GM21381 (cell line): ENCODE measurements at regions not wholly inside any gene's neighbourhood (a gene's known extent, or its start where the extent isn't known, plus 50 kb on each side); places are given as distances from the start of the nearest gene placed in this dataset.
A peak's percentile ranks its signal among the peaks of the same experiment; 100 is the strongest.
"Not testable (repeated sequence)": the region's sequence is repeated elsewhere in the genome, so short reads cannot be mapped to it uniquely, and the experiment has no call there.

Experiments
- ATAC-seq: cut with Tn5 transposase; IDR thresholded peaks from one replicate; pipeline ENCODE4 v1.9.1; 2021; ENCODE audit warnings: mild to moderate bottlenecking, moderate library complexity; ENCODE audit not compliant: unreplicated experiment

DNA sequence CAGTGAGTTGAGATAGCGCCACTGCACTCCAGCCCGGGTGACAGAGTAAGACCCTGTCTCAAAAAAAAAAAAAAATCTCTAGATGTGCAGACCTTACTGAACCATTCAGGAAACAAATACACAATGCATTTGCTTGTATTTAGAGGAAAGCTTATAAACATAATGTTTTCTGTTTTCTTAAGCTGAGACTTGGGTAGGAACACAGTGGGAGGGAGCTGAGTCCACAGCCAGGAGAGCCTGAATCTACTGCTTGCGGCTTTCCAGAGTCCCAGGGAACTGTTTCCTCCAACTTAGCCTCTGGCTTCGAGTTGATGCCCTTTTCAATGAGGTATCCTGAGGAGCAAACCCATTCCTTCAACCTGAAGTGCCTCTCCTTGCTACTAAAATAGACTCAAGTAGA, 83.0 kb upstream of the PITRM1 start:
- ATAC-seq, result no peak

DNA sequence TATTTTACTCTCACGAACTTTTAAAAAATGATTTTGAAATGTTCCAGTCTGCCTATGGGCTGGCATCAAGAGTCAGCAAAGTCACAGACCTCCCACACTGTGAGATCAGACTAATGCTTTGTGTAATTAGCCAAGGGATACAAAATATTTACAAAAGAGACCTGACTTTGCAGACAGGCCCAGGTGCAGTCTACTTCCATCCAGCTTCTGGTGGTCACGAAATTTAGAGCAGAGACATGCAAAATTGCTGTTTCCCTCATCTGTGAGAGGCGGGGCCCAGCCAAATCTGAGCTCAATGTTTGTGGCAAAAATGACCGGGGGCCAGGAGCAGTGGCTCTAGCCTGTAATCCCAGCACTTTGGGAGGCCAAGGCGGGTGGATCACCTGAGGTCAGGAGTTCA, 82.5 kb upstream of the PITRM1 start:
- ATAC-seq, result no peak

DNA sequence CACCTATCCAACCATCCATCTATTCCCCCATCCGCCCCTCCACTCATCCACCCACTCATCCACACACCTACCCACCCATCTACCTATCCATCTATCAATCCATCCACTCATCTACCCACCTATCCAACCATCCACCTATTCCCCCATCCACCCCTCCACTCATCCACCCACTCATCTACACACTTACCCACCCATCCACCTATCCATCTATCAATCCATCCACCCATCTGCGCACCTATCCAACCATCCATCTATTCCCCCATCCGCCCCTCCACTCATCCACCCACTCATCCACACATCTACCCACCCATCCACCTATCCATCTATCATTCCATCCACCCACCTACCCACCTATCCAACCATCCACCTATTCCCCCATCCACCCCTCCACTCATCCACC, 81.4 kb upstream of the PITRM1 start:
- not testable (repeated sequence) for ATAC-seq

DNA sequence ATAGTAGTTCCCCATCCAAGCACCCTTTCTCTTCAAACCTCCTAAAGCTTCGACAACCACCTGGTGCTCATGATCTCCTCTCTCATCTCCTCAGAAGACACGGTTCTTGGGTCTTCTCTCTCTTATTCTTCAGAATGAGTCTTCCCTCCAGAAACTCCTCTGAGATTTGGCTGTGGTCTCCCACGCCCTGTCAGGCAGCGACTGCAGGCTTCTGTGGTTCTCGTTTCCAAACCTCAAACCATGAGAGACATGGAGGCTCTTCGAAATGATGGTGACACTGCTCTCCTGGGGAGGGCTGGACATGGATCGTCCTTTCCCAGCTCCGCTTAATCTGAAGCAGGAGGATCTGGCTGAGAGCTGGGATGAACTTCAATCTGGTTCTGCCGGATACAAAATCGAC, 78.6 kb upstream of the PITRM1 start:
- no peak for ATAC-seq

DNA sequence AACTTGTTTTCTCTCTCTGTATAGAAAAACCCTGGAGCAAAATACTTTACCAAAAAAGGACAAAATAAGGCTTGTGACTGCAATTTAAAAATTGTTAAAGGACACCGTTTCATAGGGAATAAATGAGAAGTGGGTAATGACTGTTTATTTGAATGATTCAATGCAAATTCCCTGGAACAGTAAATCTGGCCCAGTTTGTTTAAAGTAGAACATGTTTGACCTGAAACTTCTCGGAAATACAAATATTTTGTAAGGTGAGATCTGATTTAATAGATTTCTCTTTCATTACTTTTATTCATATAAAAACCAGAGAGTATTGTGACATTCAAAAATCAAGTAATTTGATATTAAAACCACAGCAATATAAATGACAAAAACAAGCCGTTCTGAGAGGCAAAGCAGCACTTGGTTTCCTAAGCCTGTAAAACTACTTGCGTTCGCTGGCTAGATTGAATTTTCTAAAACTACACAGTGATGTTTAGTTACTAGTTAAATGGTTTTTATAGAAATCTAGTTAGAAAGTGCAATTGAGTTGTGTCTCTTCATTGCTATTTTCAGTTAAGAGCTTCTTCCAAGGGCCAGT, 76.8 kb upstream of the PITRM1 start:
- no peak for ATAC-seq

DNA sequence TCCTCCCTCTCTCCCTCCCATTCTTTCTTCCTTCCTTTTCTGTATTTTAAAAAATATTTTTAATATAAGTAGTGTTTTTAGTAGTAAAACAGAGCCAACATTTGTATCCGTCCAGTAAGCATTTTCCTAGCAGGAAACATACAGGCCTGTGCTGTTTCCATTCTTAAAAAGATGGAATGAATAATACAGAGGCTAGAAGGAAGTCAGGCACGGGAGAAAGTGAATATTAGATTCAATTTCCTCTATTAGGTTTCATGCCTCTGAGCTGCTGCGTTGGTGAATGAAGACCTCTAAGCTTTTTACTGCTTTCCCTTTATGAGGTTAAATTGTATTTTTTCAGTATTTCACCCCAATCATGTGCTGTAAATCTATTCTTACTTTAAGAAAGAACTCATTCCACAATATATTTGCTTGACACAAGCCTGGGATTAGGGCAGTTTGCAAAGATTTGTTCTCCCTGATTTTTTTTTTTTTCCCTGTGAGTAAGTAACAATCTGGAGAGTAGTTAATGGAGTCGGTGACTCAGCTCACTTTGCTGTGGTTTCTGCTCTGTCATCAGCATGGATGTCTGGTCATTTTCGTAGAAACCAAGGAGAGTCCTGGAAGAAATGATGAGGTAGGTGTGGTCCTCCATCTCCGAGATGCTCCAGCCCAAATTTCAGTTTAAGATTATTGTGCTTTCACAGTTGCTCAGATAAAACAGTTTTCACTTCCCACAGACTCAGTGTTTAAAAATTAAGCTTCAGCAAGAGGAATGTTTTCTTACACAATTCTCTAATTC, 76.1 kb upstream of the PITRM1 start:
- no peak for ATAC-seq

DNA sequence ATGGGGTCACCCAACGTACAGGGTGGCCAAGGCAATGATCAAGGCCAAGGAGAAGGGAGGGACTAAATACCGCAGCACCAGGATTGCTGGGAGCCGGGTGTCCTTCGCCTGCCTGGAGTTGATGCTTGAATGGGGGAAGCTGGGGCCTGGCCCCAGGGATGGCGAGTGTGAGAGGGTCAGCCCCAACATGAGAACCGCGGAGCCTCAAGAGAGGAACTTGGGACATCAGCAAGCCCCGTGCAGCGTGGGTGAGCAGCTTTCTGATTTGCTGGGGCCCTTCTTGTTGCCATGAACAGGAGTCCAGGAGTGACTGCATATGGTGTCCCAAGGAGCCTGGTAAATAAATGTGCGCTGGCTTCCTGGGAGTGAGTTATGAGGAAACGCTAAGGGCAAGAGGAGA, 72.8 kb upstream of the PITRM1 start:
- no peak for ATAC-seq

DNA sequence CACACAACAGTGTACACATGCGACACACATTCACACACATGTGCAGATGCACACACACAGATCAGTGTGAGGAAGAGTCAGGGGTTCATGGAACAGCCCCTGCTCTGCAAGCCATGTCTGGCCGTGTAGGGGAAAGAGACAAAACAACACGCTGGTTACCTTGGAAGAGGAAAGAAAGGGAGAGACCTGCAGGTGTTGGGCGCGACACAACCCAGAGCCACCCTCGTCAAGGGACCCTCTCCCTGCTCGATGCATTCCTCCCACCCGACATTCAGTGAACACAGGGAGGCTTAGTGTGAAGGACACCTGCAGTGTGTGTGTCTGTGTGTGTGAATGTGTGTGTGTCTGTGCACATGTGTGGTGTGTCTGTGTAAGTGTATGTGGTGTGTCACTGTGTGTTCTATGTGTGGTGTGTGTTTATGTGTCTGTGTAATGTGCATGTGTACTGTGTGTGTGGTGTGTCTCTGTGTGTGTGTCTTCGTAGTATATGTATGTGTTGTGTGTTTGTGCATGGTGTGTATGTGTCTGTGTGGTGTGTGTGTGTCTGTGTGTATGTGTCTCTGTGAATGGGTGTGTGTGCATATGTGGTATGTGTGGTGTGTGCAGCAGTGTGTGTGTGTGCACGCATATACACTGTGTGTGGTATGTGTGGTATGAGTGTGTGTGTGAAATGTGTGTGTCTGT, 69.5 kb upstream of the PITRM1 start:
- ATAC-seq, result no peak

DNA sequence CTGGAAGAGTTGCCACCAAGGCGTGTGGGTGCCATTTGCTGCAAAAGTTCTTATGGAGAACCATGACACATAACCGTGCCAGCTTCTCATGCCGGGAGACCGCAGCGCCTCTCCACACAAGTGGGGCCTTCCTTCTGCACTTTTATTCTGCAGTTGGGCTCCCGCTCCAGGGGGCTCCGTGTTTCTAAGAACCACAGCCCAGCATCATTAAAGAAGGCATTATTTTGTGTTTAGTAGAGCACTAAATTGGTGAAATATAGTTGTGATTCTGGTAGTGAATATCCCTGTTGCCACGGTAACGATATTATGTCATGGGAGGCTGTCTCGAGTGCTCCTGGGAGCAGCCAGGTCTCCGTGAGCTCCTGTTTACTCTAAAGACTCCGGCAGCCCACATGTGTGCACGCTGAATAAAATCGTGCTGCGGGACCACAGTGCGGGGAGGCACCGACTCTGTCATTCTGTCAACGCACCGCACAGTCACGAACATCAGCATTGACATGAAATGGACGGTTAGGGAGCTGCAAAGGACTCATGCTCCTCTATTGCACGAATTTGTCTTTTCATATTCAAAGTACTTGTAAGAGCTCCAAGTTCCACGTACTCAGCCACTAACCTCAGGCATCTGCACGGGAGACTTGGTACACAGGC, 68.8 kb upstream of the PITRM1 start:
- no peak for ATAC-seq

DNA sequence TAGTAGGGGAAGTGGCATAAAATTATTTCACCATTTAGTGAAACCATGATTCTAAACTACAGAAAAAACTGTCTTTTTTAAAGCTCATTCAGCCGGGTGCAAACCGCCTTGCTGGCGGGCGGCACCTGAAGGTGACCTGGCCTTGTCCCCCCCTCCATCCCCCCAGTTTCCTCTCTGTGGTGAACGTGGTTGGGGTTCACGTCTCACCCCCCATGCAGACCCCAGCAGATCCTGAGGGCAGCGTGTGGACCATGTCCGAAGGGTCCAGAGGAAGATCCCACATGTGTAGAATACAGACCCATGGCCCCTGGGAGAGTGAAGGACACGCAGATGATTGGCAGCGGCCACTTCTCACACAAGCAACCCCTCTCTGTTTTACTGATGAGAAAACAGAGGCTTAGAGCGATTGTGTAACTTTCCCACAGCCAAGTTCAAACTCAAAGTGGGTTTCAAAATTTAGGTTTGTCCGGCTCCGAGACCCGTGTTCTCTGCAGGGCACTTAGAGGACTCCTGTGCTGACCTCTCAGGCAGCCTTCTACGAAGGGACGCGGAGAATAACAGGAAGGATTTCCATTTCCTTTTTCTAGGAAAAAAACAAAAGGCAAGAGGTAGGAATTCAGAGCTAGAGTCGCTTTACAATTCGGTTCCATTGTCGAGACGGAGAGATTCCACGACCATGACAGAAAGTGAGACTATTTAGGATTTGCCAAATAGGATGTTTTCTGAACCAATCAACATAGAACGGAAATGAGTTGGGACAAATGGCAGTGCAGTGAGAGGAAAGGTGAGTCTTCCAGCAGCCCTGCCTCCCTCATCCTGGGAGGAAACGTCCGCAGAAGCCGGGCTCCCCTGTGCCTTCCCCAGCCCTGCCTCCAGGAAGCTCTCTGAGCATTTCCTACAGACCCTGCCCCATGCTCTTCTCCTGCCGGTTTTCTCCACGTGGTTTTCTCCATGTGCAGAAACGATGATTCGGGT, 67.6 kb upstream of the PITRM1 start:
- ATAC-seq, result no peak

DNA sequence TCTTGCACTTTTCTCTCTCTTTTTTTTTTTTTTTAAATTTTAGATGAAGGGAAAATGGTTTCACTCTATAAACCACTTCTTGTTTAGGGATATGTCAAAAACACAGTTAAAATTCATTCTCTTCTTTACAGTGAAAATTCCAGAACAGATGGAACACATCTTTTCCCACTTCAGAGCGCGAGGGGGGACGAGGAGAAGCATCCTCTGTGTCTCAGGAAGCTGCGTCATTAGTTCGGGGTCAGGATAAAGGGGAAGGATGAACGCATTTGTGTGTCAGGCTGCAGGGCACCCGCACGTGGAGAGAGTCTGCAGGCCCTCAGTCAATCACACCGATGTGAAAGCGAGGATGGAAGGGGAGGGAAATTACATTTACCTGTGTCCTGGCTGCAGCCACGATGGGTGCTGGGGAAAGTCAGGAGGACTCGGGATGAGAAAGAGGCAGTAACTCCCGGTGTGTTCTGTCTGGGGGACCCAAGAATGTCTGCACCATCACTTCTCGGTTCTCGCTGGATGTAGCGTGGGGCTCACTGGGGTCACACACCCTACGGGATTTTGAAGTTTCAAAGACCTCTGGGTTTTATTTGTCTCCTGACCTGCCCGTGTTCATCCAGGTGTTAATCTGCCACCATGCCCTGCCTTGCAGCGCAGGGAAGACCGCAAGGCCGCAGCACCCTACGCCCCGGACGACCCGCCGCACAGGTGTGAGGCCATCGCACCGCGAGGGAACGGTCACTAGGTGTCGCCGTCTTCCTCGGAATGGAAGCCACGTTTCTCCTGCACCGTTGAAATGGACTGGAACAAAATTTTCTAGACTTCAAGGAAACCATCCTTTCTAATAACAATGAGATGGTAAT, 66.7 kb upstream of the PITRM1 start:
- ATAC-seq, result peak; percentile 65

DNA sequence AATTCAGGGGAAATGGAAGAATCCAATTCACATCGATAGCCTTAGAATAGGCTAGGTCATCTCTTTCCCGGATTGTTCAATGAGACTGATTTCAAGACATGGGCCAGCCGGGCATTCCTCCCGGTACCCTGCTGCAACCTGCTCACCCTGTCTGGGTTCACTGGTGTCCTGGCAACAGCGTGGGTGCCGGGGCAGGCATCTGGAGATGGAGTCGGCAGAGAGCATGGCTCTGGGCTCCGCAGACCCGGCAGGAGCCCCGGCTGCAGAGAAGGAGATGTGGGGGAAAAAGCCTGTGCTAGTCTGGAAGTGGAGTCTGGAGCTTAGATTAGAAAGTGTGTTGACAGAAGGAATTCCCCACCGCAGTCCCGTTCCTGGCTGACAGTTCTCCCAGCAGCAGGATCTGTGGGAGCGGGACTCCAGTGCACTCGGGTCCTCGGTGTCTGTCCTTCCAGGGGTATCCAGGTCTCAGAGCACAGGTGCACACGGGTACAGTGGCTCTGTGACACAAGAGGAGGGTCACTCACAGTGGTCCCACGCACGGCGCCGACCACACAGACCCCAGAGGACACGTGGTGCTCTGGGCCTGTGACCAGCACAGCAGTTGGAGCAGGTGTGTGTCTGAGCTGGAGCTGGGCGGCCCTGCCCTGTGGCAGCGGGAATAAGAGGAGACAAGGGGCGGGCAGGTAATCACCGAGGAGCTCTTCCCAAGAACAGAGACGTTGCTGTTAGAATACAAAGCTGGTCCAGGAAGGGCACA, 65.7 kb upstream of the PITRM1 start:
- ATAC-seq, result no peak

DNA sequence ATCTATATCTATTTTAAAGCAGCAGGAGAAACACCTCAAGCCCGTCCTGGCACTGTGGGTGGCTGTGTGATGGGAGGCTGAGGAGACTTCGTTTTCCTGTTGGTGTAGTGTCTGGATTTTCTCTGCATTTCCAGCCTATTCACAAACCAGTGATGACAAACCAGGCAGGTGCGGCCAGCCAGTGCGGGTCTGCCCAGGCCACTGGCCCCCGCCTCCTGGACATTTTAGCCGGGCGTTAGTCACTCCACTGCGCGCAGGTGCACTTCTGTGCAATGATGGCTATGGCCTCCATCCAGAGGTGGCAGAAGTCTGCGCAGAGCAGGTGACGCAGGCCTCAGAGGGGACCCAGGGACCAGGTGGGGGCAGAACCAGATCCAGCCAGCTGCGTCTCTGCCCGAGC, 64.9 kb upstream of the PITRM1 start:
- ATAC-seq, result no peak

DNA sequence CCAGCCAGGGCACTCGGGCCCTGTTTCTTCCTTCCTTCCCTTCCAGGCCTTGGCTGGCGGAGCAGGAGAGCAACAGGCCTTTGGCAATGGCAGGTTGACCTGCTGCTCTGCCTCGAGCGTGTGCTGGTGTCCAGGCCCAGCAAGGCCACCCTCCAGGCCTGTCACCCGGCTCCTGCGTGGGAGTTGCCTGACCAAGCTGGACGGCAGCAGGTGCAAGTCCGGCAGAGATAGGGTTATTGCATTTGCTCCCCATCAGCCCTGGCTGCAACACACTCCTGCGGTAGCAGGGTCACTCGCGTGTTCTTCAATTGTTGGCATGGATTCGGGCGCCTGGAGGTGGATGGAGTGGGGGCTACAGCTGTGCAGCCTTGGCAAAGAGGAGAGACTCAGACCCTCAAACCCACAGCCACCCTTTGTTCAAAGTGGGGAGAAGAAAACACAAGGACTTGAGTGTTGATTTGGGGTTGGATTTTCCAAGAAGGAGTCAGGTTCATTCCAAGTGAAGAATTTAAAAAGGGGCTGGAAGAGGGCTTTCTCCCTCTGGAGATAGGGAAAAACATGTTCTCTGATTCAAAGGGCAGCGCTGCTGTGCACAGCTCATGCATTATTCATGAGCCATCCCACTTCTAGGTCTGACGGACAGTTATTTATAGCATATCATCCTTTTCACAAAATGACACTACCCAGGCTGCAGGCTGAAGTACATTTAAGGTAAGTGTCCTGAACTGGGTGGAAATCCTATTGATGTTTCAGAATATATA, 64.2 kb upstream of the PITRM1 start:
- no peak for ATAC-seq

DNA sequence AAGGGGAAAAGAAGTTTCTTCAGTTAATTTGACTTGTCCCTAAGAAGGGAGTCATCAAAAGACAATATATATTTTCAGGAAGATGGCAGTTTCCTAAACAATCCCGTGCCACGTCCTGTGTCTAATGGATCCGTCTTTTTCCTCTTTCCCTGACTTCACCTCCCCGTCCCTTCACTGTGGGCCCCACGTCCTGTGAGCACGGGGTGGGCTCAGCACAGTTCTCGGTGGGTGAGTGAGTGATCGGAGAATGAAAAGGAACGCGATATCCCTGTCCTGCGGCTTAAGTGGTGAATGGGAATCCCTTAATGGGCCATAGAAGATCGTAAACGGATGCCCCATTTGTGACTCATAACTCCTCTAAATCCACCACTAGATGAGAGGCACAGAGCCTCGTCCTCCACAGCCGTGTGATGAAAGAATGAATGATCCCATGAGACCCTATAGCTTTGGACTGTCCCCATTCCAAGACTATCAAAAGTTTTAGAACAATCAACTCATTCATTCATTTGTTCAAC, 63.5 kb upstream of the PITRM1 start:
- no peak for ATAC-seq

DNA sequence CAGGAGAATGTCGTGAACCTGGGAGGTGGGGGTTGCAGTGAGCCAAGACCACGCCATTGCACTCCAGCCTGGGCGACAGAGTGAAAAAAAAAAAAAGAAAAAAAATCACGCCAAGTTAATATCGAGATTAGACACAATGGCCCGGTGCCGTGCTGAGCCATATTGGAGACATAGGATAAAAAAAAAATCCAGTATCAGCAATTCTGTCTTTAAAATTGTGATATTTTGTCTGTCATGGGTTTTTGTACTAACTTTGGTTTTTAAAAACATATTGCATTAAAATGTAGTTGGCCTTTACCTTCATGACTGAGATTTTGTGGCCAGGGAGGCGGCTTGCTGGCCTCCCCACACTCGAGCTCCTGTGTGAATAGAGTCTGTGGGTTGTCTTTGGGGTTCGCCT, 62.8 kb upstream of the PITRM1 start:
- ATAC-seq, result no peak

DNA sequence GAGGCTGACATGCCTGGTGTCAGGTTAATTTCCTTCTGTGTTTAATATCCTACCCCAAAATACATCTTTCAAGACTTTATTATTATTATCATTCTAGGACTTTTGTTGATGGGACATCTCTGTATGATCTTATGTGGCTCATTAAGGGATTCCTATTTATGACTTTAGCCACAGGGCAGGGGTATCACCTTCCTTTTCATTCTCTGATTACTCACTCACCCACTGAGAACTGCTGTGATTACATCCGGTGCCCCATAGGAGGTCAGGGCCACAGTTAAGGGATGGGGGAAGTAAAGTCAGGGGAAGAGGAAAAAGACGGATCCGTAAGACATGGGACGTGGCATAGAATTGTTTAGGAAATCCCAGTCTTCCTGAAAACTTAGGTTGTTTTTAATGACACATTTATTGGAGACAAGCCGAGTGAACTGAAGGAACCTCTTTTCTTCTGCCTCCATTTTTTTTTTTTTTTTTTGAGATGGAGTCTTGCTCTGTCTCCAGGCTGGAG, 61.0 kb upstream of the PITRM1 start:
- no peak for ATAC-seq
